ENCODE measurements at regions not wholly inside any gene's neighbourhood (a gene's known extent, or its start where the extent isn't known, plus 50 kb on each side); places are given as distances from the start of the nearest gene placed in this dataset.

GRCh38 chr6:9878535-9878934 is 536.3 kb downstream of the TFAP2A start:
- intact Hi-C loops (cut with DNase I) = no loop called here
- H3K4me1 ChIP-seq (replicated peaks in 1 of 2) = no peaks in the 10 kb centered on the region
- DNase-seq = no peak
- 24 to 43% (median 38%) methylated on average over 1 of the region's 1 CpG for WGBS, 4 donors
- no peaks in the 10 kb centered on the region for H3K36me3 ChIP-seq (replicated peaks in 1 of 2)
- no peaks in the 10 kb centered on the region for H3K9me3 ChIP-seq (replicated peaks in 1 of 3)
- H3K4me3 ChIP-seq = no peak overlapping the region
- TF ChIP-seq CTCF (IDR thresholded peaks at IDR 0.05) (no peak), POLR2A (IDR thresholded peaks at IDR 0.05) (no peak)
- no peak overlapping the region for H3K27ac ChIP-seq
- H3K27me3 ChIP-seq = no peaks in the 10 kb centered on the region

- Histone ChIP-seq H3K4me1 (replicated peaks in 1 of 2) (no peaks in the 10 kb centered on the region), H3K27ac (no peak overlapping the region), H3K4me3 (no peak overlapping the region), H3K36me3 (replicated peaks in 1 of 2) (no peaks in the 10 kb centered on the region), H3K27me3 (no peaks in the 10 kb centered on the region), H3K9me3 (replicated peaks in 1 of 3) (no peaks in the 10 kb centered on the region)
- no peak for TF ChIP-seq POLR2A (IDR thresholded peaks at IDR 0.05)
- TF ChIP-seq CTCF (IDR thresholded peaks at IDR 0.05) = no peak
- WGBS, 4 donors = 47 to 49% (median 48%) methylated on average over 4 of the region's 4 CpGs
- intact Hi-C loops (cut with DNase I) = no loop called here
- no peak for DNase-seq
Observed at GRCh38 chr6:9875605-9876353, 539.1 kb downstream of the TFAP2A start.

GRCh38 chr6:9862603-9863167 is 552.2 kb downstream of the TFAP2A start:
- WGBS, 4 donors = 72 to 89% (median 80%) methylated on average over 2 of the region's 2 CpGs
- intact Hi-C loops (cut with DNase I) = no loop called here

More at GRCh38 chr6:9862603-9863167, 552.2 kb downstream of the TFAP2A start:
- H3K4me3 ChIP-seq = no peak overlapping the region
- H3K36me3 ChIP-seq (replicated peaks in 1 of 2) = no peaks in the 10 kb centered on the region
- no peaks in the 10 kb centered on the region for H3K9me3 ChIP-seq (replicated peaks in 1 of 3)
- H3K27ac ChIP-seq = no peak overlapping the region
- no peak for DNase-seq
- TF ChIP-seq POLR2A (IDR thresholded peaks at IDR 0.05) = no peak
- no peak for TF ChIP-seq CTCF (IDR thresholded peaks at IDR 0.05)
- H3K4me1 ChIP-seq (replicated peaks in 1 of 2) = no peaks in the 10 kb centered on the region
- no peaks in the 10 kb centered on the region for H3K27me3 ChIP-seq
